Upper lobe of left lung (tissue), 6 donors: ENCODE measurements at regions not wholly inside any gene's neighbourhood (a gene's known extent, or its start where the extent isn't known, plus 50 kb on each side); places are given as distances from the start of the nearest gene placed in this dataset.

Experiments
- ATAC-seq, 2 donors: fragments of 200-7000 bp; cut with Tn5 transposase; one replicate each; pipeline ENCODE4 v1.9.1; 2022; ENCODE audit warnings: mild to moderate bottlenecking in 2 of 2, moderate library complexity in 2 of 2; ENCODE audit not compliant: low FRiP score in 2 of 2
- DNase-seq, 2 donors: peaks; one replicate each; pipeline ENCODE4 v3.0.0-alpha.2; 2019 to 2020
- H3K27ac ChIP-seq, 4 donors: fragments of 200-600 bp; sonication (generic); one replicate each; pipeline ENCODE4 v1.5.1; 2016 to 2019
- H3K27me3 ChIP-seq, 4 donors: fragments of 200-600 bp; sonication (generic); one replicate each; pipeline ENCODE4 v1.5.1; 2017 to 2019
- H3K36me3 ChIP-seq, 4 donors: fragments of 200-600 bp; sonication (generic); one replicate each; pipeline ENCODE4 v1.5.1; 2016 to 2019
- H3K4me1 ChIP-seq, 4 donors: fragments of 200-600 bp; sonication (generic); one replicate each; pipeline ENCODE4 v1.5.1; 2018 to 2019
- H3K4me3 ChIP-seq, 4 donors: fragments of 200-600 bp; sonication (generic); one replicate each; pipeline ENCODE4 v1.5.1; 2017 to 2019; ENCODE audit warnings: mild to moderate bottlenecking in 2 of 4, moderate library complexity in 1 of 4
- H3K9me3 ChIP-seq, 4 donors: fragments of 200-600 bp; sonication (generic); one replicate each; pipeline ENCODE4 v1.5.1; 2018 to 2019
- CTCF ChIP-seq, 6 experiments: fragments of 450-650 bp in 4 of 6; fragments of 200-600 bp in 2 of 6; sonication (generic) in 2 of 6; IDR thresholded peaks; one replicate each; pipeline ENCODE4 v1.5.1; 2016 to 2019; ENCODE audit warnings: antibody characterized with exemption in 6 of 6
- EP300 ChIP-seq, 4 donors: sonication (generic); formaldehyde crosslinking; IDR thresholded peaks; one replicate each; pipeline ENCODE4 v1.5.1; 2017; ENCODE audit warnings: antibody characterized with exemption in 4 of 4, control low read depth in 2 of 4
- POLR2A ChIP-seq, 4 donors: fragments of 450-650 bp; IDR thresholded peaks; one replicate each; pipeline ENCODE4 v1.5.1; 2016 to 2017; ENCODE audit warnings: antibody characterized with exemption in 4 of 4, mild to moderate bottlenecking in 2 of 4
- POLR2AphosphoS5 ChIP-seq, 2 donors: sonication (generic); formaldehyde crosslinking; IDR thresholded peaks; one replicate each; pipeline ENCODE4 v1.5.1; 2017; ENCODE audit warnings: antibody characterized with exemption in 2 of 2
- WGBS, 2 donors: methylation state at CpG; one replicate each; pipeline ENCODE4 v1.1.5; 2017 to 2018; 5-methylcytosine and 5-hydroxymethylcytosine counted together
- donor health status: DM: no; HTN: no; CAD: no; lungs with moderate emphysema.
- donor health status: DM: no; HTN: yes; CAD: no; lungs with severe emphysema.

GRCh38 chr2:150997702-150998440, 263.8 kb downstream of the RBM43 start:
- Histone ChIP-seq H3K4me1 (no peaks in the 10 kb centered on the region), H3K27ac (no peak overlapping the region), H3K4me3 (no peak overlapping the region), H3K36me3 (no peaks in the 10 kb centered on the region), H3K9me3 (no peaks in the 10 kb centered on the region), H3K27me3 (no peaks in the 10 kb centered on the region)
- DNase-seq: no peak
- TF ChIP-seq POLR2AphosphoS5 (IDR thresholded peaks at IDR 0.05): no peak
- no peak for TF ChIP-seq CTCF (IDR thresholded peaks at IDR 0.05)
- TF ChIP-seq POLR2A (IDR thresholded peaks at IDR 0.05): no peak
- TF ChIP-seq EP300 (IDR thresholded peaks at IDR 0.05): no peak
- ATAC-seq: no peak
- 76 to 85% methylated on average over 7 of the region's 7 CpGs for WGBS, 2 donors

- no peaks in the 10 kb centered on the region for H3K9me3 ChIP-seq
- ATAC-seq (no peak), DNase-seq (no peak)
- 86 to 91% methylated on average over 4 of the region's 4 CpGs for WGBS, 2 donors
- no peak overlapping the region for H3K27ac ChIP-seq
- no peaks in the 10 kb centered on the region for H3K36me3 ChIP-seq
- H3K27me3 ChIP-seq: no peaks in the 10 kb centered on the region
- TF ChIP-seq EP300 (IDR thresholded peaks at IDR 0.05) (no peak), POLR2A (IDR thresholded peaks at IDR 0.05) (no peak), POLR2AphosphoS5 (IDR thresholded peaks at IDR 0.05) (no peak), CTCF (IDR thresholded peaks at IDR 0.05) (no peak)
- H3K4me3 ChIP-seq: no peak overlapping the region
- no peaks in the 10 kb centered on the region for H3K4me1 ChIP-seq
Measured at GRCh38 chr2:150997066-150997465, 264.6 kb downstream of the RBM43 start.

GRCh38 chr2:150994076-150994475, 267.6 kb downstream of the RBM43 start:
- no peak for ATAC-seq
- no peak overlapping the region for H3K27ac ChIP-seq

GRCh38 chr2:150989969-150990368, 271.7 kb downstream of the RBM43 start:
- no peak overlapping the region for H3K27ac ChIP-seq
- no peak for TF ChIP-seq POLR2A (IDR thresholded peaks at IDR 0.05)
- no peak for TF ChIP-seq POLR2AphosphoS5 (IDR thresholded peaks at IDR 0.05)
- TF ChIP-seq CTCF (IDR thresholded peaks at IDR 0.05): no peak
- TF ChIP-seq EP300 (IDR thresholded peaks at IDR 0.05): no peak
- no peaks in the 10 kb centered on the region for H3K27me3 ChIP-seq
- no peak for DNase-seq
- no peaks in the 10 kb centered on the region for H3K36me3 ChIP-seq
- 83 to 86% methylated on average over 1 of the region's 1 CpG for WGBS, 2 donors
- no peaks in the 10 kb centered on the region for H3K4me1 ChIP-seq
- H3K9me3 ChIP-seq: peaks cover 0 to 10% (median 7%) of the 10 kb centered on the region in 4 donors
- no peak overlapping the region for H3K4me3 ChIP-seq
- no peak for ATAC-seq

More at GRCh38 chr2:150994076-150994475, 267.6 kb downstream of the RBM43 start:
- TF ChIP-seq POLR2A (IDR thresholded peaks at IDR 0.05) (no peak), POLR2AphosphoS5 (IDR thresholded peaks at IDR 0.05) (no peak), CTCF (IDR thresholded peaks at IDR 0.05) (no peak), EP300 (IDR thresholded peaks at IDR 0.05) (no peak)
- H3K9me3 ChIP-seq: peaks cover 0 to 7% (median 5%) of the 10 kb centered on the region in 4 donors
- WGBS, 2 donors: 47 to 58% methylated on average over 2 of the region's 2 CpGs
- H3K27me3 ChIP-seq: no peaks in the 10 kb centered on the region
- H3K4me3 ChIP-seq: no peak overlapping the region
- H3K4me1 ChIP-seq: no peaks in the 10 kb centered on the region
- H3K36me3 ChIP-seq: no peaks in the 10 kb centered on the region
- DNase-seq: no peak

- ATAC-seq (no peak), DNase-seq (no peak)
- no peaks in the 10 kb centered on the region for H3K36me3 ChIP-seq
- H3K4me3 ChIP-seq: no peak overlapping the region
- H3K4me1 ChIP-seq: no peaks in the 10 kb centered on the region
- no peaks in the 10 kb centered on the region for H3K27me3 ChIP-seq
- no peak for TF ChIP-seq POLR2A (IDR thresholded peaks at IDR 0.05)
- no peak for TF ChIP-seq CTCF (IDR thresholded peaks at IDR 0.05)
- no peak for TF ChIP-seq EP300 (IDR thresholded peaks at IDR 0.05)
- no peak for TF ChIP-seq POLR2AphosphoS5 (IDR thresholded peaks at IDR 0.05)
- H3K9me3 ChIP-seq: peaks cover 0 to 10% (median 7%) of the 10 kb centered on the region in 4 donors
- H3K27ac ChIP-seq: no peak overlapping the region
Measured at GRCh38 chr2:150985741-150986140, 275.9 kb downstream of the RBM43 start.
